Neural crest cell (in vitro differentiated cells): ENCODE measurements at regions not wholly inside any gene's neighbourhood (a gene's known extent, or its start where the extent isn't known, plus 50 kb on each side); places are given as distances from the start of the nearest gene placed in this dataset.

ENCODE experiments used
- DNase-seq: peaks from one replicate; pipeline ENCODE4 v3.0.0; 2021; ENCODE audit warnings: low read depth, mixed read lengths, low spot score
- H3K27ac Mint-ChIP-seq: one replicate; pipeline ENCODE4 v1.8.0; 2021; ENCODE audit warnings: mild to moderate bottlenecking, mixed read lengths; ENCODE audit not compliant: unreplicated experiment
- H3K27me3 Mint-ChIP-seq: 2 replicates; pipeline ENCODE4 v1.8.0; 2021; ENCODE audit warnings: low read depth, mild to moderate bottlenecking, mixed read lengths
- H3K36me3 Mint-ChIP-seq: 2 replicates; pipeline ENCODE4 v1.8.0; 2021; ENCODE audit warnings: low read depth, mild to moderate bottlenecking, mixed read lengths
- H3K4me1 Mint-ChIP-seq: 2 replicates; pipeline ENCODE4 v1.8.0; 2021; ENCODE audit warnings: mixed read lengths
- H3K4me3 Mint-ChIP-seq: one replicate; pipeline ENCODE4 v1.8.0; 2021; ENCODE audit warnings: mild to moderate bottlenecking, mixed read lengths
- H3K9me3 Mint-ChIP-seq: 2 replicates; pipeline ENCODE4 v1.8.0; 2021; ENCODE audit warnings: mixed read lengths
- CTCF ChIP-seq: fragments of 200-600 bp; sonication (generic); conservative IDR thresholded peaks from 2 replicates; pipeline ENCODE4 v1.5.0; 2021; ENCODE audit warnings: antibody characterized with exemption, mild to moderate bottlenecking

DNA sequence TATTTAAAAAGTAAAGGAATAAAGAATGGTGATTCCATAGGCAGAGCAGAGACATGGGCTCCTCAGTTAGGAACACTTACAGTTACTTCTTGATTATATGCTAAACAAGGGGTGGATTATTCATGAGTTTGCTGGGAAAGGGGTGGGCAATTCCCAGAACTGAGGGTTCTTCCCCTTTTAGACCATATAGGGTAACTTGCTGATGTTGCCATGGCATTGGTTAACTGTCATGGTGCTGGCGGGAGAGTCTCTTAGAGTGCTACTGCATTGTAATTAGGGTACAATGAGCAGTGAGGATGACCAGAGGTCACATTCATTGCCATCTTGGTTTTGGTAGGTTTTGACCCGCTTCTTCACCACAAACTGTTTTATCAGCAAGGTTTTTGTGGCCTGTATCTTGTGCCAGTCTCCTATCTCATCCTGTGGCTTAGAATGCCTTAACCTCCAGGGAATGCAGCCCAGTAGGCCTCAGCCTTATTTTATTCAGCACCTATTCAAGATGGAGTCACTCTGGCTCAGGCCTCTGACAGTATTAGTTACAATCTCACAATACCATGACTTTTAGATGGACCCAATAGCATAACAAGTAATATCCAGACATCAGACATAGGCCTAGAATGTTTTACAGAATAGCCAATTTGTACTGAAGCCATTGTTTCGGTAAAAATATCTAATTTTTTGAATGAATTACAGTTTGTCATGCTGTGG is 106.8 kb downstream of the ZBTB18 start:
- TF ChIP-seq CTCF, result no peak
- DNase-seq, result no peak
- Mint-ChIP-seq H3K27ac (no peak overlapping the region), H3K9me3 (no peaks in the 10 kb centered on the region), H3K4me1 (peaks cover 38% of the 10 kb centered on the region), H3K27me3 (no peaks in the 10 kb centered on the region), H3K36me3 (no peaks in the 10 kb centered on the region), H3K4me3 (no peak overlapping the region)

DNA sequence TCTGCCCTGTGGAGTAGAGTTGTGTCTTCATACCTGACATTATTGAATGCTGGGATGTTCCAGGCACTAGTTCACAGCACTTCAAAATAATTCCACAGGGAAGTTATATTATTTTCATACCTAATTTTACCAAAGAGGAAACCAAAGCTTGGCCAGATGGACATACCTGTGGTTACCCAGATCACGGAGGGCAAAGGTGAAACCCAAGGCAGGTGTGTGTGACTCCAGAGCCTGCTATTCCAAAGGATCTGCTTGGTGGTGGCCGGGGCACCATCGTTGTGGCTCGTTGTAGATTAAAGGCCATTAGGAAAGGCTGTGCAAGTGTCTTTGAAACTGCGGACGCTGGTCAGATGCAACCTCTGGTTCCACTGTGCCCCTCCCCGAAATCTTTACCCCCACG is 108.6 kb downstream of the ZBTB18 start:
- DNase-seq, result no peak
- Mint-ChIP-seq H3K27ac (no peak overlapping the region), H3K4me1 (peaks cover 35% of the 10 kb centered on the region), H3K36me3 (no peaks in the 10 kb centered on the region), H3K27me3 (no peaks in the 10 kb centered on the region), H3K9me3 (no peaks in the 10 kb centered on the region), H3K4me3 (no peak overlapping the region)
- TF ChIP-seq CTCF, result no peak

DNA sequence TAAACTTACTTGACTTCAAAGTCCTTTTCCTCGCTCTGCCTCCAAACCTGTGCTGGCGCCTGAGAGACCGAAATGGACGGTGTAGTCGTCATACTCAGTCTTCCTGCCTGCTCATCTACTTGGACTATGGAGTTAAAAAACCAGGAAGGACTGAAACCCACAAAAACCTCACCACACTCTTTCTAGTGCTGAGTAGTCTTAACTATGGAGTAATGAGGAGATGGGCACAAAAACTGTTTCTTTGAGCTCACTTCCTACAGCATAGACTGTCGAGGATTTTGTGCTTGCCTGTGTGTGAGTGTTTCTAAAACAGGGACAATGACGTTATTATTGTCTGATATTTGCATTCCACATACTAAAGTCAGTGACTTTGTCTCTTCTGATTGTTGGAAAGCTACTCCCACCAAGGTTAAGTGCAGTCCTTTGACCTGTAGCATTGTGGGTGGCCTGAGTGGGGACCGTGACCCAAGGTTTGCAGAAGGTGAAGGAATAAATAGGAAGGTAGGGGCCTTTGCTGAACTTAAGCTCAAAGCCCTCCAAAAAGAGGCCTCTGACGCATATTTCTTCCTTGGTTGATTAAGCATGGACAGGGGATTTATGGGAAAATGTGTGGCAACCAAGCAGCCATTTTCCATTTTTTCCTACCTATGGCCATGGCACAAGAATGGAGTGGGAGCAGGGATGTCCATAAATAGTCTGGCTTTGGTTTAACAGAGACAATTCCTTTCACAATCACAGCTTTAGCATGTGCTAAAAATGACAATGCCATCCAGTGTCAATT is 109.6 kb downstream of the ZBTB18 start:
- Mint-ChIP-seq H3K36me3 (no peaks in the 10 kb centered on the region), H3K27ac (no peak overlapping the region), H3K27me3 (no peaks in the 10 kb centered on the region), H3K9me3 (no peaks in the 10 kb centered on the region), H3K4me1 (peaks cover 25% of the 10 kb centered on the region), H3K4me3 (no peak overlapping the region)
- no peak for DNase-seq
- TF ChIP-seq CTCF, result no peak

GRCh38 chr1:244161236-244161510 is 110.1 kb downstream of the ZBTB18 start:
- Mint-ChIP-seq H3K4me1 (peaks cover 20% of the 10 kb centered on the region), H3K27ac (no peak overlapping the region), H3K36me3 (no peaks in the 10 kb centered on the region), H3K27me3 (no peaks in the 10 kb centered on the region), H3K9me3 (no peaks in the 10 kb centered on the region), H3K4me3 (no peak overlapping the region)
- no peak for TF ChIP-seq CTCF
- DNase-seq, result no peak

DNA sequence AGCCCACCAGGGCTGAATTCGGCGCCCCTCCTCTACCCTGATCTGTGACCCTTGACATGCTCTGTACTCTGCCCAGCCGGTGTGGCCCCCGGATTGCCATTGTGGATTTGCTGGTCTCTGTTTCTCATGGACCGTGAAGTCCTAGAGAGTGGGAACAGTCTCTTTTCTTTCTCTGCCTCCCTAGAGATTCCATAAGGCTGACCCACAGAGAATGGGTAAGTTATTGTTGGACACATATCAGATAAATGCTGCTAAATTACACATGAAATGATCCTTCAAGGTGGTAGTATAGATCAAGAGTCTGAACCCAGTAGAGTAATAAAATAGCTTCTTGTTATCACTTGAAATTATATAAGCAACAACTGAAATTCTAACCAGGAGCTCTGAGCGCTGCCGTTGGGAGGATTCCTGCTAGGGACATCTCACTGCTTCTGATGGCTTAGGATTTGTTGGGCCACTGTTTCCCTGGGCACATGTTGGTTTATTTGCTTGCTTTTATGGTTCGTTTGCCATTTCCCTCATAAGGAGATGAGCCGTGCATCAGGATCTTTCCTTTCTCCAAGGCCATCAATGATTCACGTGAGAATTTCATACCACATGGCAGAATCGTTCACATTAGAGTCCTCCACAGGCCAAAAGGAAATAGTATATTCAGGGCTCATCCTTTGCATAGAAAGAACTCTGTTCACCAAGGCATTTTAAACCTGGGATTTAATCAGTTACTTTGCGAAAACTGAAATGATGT is 111.9 kb downstream of the ZBTB18 start:
- no peaks in the 10 kb centered on the region for H3K27me3 Mint-ChIP-seq

More for the DNA sequence above, 111.9 kb downstream of the ZBTB18 start:
- Mint-ChIP-seq H3K4me3 (no peak overlapping the region), H3K4me1 (peaks cover 20% of the 10 kb centered on the region), H3K9me3 (no peaks in the 10 kb centered on the region), H3K36me3 (no peaks in the 10 kb centered on the region), H3K27ac (no peak overlapping the region)
- no peak for TF ChIP-seq CTCF
- DNase-seq, result no peak
